Progenitor cell of endocrine pancreas (in vitro differentiated cells): ENCODE measurements at regions not wholly inside any gene's neighbourhood (a gene's known extent, or its start where the extent isn't known, plus 50 kb on each side); places are given as distances from the start of the nearest gene placed in this dataset.

Experiments
- DNase-seq: peaks from one replicate; pipeline ENCODE4 v3.0.0; 2021; ENCODE audit warnings: low spot score; ENCODE audit not compliant: unreplicated experiment
- H3K27ac Mint-ChIP-seq: 2 replicates; pipeline ENCODE4 v1.8.0; 2021; ENCODE audit warnings: mild to moderate bottlenecking, moderate library complexity, mixed read lengths
- H3K27me3 Mint-ChIP-seq: 2 replicates; pipeline ENCODE4 v1.8.0; 2021; ENCODE audit warnings: mixed read lengths
- H3K36me3 Mint-ChIP-seq: 2 replicates; pipeline ENCODE4 v1.8.0; 2022; ENCODE audit warnings: mixed read lengths; ENCODE audit not compliant: insufficient read depth
- H3K4me1 Mint-ChIP-seq: 2 replicates; pipeline ENCODE4 v1.8.0; 2021; ENCODE audit warnings: low read depth, mixed read lengths
- H3K4me3 Mint-ChIP-seq: 2 replicates; pipeline ENCODE4 v1.8.0; 2021; ENCODE audit warnings: low read depth, mild to moderate bottlenecking, moderate library complexity, mixed read lengths
- H3K9me3 Mint-ChIP-seq: 2 replicates; pipeline ENCODE4 v1.8.0; 2021; ENCODE audit warnings: low read depth, mixed read lengths
- CTCF ChIP-seq: fragments of 200-600 bp; sonication (generic); IDR thresholded peaks from one replicate; pipeline ENCODE4 v1.5.0; 2021; ENCODE audit warnings: antibody characterized with exemption, mild to moderate bottlenecking; ENCODE audit not compliant: unreplicated experiment

GRCh38 chr18:22084547-22084946 lies 84.8 kb upstream of the GATA6 start:
- H3K27ac Mint-ChIP-seq, result peak overlapping the region; percentile 94
- TF ChIP-seq CTCF, result no peak
- H3K4me1 Mint-ChIP-seq, result peaks cover 39% of the 10 kb centered on the region
- H3K27me3 Mint-ChIP-seq, result no peaks in the 10 kb centered on the region
- H3K36me3 Mint-ChIP-seq, result no peaks in the 10 kb centered on the region
- peak; percentile 16 for DNase-seq
- no peaks in the 10 kb centered on the region for H3K9me3 Mint-ChIP-seq
- H3K4me3 Mint-ChIP-seq, result peak overlapping the region; percentile 1

DNA sequence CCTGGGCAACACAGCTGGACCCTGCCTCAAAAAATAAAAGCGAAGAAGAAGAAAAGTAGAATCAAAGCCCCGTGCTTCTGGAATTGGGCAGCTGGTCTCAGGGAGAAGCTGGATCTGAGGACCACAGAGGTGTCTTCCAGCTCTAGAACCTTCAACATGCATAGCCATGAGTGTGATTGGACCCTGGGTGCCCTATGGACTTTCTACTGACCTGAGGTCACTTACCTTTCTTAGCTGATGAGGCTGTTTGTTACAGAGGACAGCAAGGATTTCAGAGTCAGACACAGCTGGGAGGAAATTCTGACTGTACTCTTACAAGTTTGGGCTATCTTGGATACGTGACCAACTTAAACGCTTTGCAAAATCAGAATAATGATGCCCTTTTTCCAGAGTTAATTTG lies 82.4 kb upstream of the GATA6 start:
- Mint-ChIP-seq H3K9me3 (no peaks in the 10 kb centered on the region), H3K27ac (no peak overlapping the region), H3K4me1 (peaks cover 24% of the 10 kb centered on the region), H3K36me3 (no peaks in the 10 kb centered on the region), H3K4me3 (no peak overlapping the region), H3K27me3 (no peaks in the 10 kb centered on the region)
- no peak for TF ChIP-seq CTCF
- no peak for DNase-seq

DNA sequence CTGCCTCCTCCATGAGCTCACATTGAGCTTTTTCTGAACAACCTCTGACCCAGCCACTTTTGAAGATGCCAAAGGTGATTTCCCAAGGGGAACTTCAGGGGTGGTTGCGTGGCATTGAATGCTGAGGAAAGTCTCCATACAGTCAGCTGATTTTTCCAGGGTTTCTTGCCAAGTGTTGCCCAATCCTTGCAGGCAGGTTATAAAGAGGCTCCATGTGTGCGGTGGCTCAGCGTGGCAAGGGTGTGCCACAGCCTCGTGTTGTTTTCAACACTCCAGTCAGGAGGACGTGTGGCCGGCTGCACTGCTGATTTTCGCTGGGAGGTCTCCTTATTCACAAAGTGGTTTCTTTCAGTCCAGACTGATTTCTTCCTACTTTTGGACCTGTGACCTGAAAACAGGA lies 81.4 kb upstream of the GATA6 start:
- H3K4me1 Mint-ChIP-seq, result peaks cover 23% of the 10 kb centered on the region
- H3K27ac Mint-ChIP-seq, result peak overlapping the region; percentile 15
- no peaks in the 10 kb centered on the region for H3K27me3 Mint-ChIP-seq
- DNase-seq, result no peak
- H3K4me3 Mint-ChIP-seq, result no peak overlapping the region
- H3K9me3 Mint-ChIP-seq, result no peaks in the 10 kb centered on the region
- no peaks in the 10 kb centered on the region for H3K36me3 Mint-ChIP-seq
- no peak for TF ChIP-seq CTCF

GRCh38 chr18:22088996-22089640 lies 80.3 kb upstream of the GATA6 start:
- no peaks in the 10 kb centered on the region for H3K27me3 Mint-ChIP-seq
- TF ChIP-seq CTCF, result no peak
- H3K27ac Mint-ChIP-seq, result no peak overlapping the region
- no peak for DNase-seq
- no peaks in the 10 kb centered on the region for H3K9me3 Mint-ChIP-seq
- H3K36me3 Mint-ChIP-seq, result no peaks in the 10 kb centered on the region
- no peak overlapping the region for H3K4me3 Mint-ChIP-seq
- peaks cover 26% of the 10 kb centered on the region for H3K4me1 Mint-ChIP-seq

DNA sequence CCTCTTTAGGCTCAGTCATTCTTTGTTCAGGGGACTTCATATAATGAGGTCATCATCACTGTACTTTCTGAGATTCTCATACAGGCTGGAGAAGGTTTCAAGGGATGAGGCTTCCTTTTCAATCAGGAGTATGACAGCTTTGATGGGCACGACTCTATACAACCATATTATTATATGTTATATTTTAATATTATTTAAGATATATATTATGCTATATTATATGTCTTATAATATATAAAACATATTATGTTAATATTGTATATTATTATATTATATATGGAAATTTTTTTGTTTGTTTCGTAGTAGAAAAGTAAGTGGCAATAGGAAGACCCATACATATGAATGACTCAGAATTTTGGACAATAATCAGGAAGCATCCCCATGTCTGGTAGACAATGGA lies 78.0 kb upstream of the GATA6 start:
- Mint-ChIP-seq H3K4me3 (no peak overlapping the region), H3K27me3 (no peaks in the 10 kb centered on the region), H3K36me3 (no peaks in the 10 kb centered on the region), H3K4me1 (peaks cover 22% of the 10 kb centered on the region), H3K9me3 (no peaks in the 10 kb centered on the region), H3K27ac (no peak overlapping the region)
- DNase-seq, result no peak
- no peak for TF ChIP-seq CTCF
